ENCODE measurements at regions not wholly inside any gene's neighbourhood (a gene's known extent, or its start where the extent isn't known, plus 50 kb on each side); places are given as distances from the start of the nearest gene placed in this dataset.

- Histone ChIP-seq H3K9ac (replicated peaks; ENCODE audit: extremely low read depth, insufficient read depth, low read length) (no peak overlapping the region), H3K27ac (ENCODE audit: insufficient read depth, low read depth, low read length) (no peak overlapping the region), H2AFZ (ENCODE audit: low read depth, low read length) (no peak overlapping the region), H3K9me3 (replicated peaks; ENCODE audit: control insufficient read depth, insufficient read depth, low read length) (no peaks in the 10 kb centered on the region), H3K4me1 (ENCODE audit: control insufficient read depth, extremely low read depth, insufficient read depth, low read length) (no peaks in the 10 kb centered on the region), H3K36me3 (ENCODE audit: control insufficient read depth in 2 of 2, extremely low read depth in 1 of 2, insufficient read depth in 2 of 2, low read length in 2 of 2) (no peaks in the 10 kb centered on the region), H3K79me2 (ENCODE audit: control insufficient read depth, insufficient read depth, low read length) (no peaks in the 10 kb centered on the region), H3K9me1 (replicated peaks; ENCODE audit: control insufficient read depth, extremely low read depth, insufficient read depth, low read length) (no peaks in the 10 kb centered on the region), H4K20me1 (replicated peaks; ENCODE audit: control insufficient read depth, extremely low read depth, insufficient read depth, low read length) (no peaks in the 10 kb centered on the region), H3K4me3 (replicated peaks in 1 of 3; ENCODE audit: insufficient read depth in 1 of 3, low read depth in 1 of 3, low read length in 3 of 3) (no peak overlapping the region), H3K4me2 (ENCODE audit: insufficient read depth, low read length) (no peak overlapping the region), H3K27me3 (ENCODE audit: control insufficient read depth in 2 of 2, insufficient read depth in 2 of 2, low read length in 2 of 2) (no peaks in the 10 kb centered on the region)
- POLR2A ChIA-PET, result no interaction called here
- dilution Hi-C loops (cut with MboI; ENCODE audit: extremely low pct_ligation_motif_present, low sequenced_read_pairs) (no loop called here), intact Hi-C loops (cut with micrococcal nuclease) (no loop called here)
- no TSS peak for BruUV-seq (replicated peaks)
- DNase-seq (ENCODE audit: low read depth, low spot score), result no peak
- FAIRE-seq, result no peak
- TF ChIP-seq GATA2 (IDR thresholded peaks at IDR 0.05; ENCODE audit: insufficient read depth, insufficient read length, low read depth, low read length), result no peak
- no peak for TF ChIP-seq EZH2 (IDR thresholded peaks at IDR 0.05; ENCODE audit: borderline replicate concordance, low read depth, low read length, severe bottlenecking)
- TF ChIP-seq FOS (IDR thresholded peaks at IDR 0.05; ENCODE audit: borderline replicate concordance, insufficient read depth, low read length), result no peak
- no peak for TF ChIP-seq POLR2AphosphoS5 (IDR thresholded peaks at IDR 0.05; ENCODE audit: insufficient read depth, low read depth, low read length)
- no peak for TF ChIP-seq MAX (IDR thresholded peaks at IDR 0.05; ENCODE audit: insufficient read depth, insufficient read length)
- CTCF ChIA-PET, result no interaction called here
Observed at GRCh38 chr7:145817687-145818086, 298.9 kb upstream of the CNTNAP2 start.

GRCh38 chr7:145812218-145812617 is 304.4 kb upstream of the CNTNAP2 start:
- H3K4me1 ChIP-seq (ENCODE audit: control insufficient read depth, extremely low read depth, insufficient read depth, low read length), result no peaks in the 10 kb centered on the region
- H3K9me3 ChIP-seq (replicated peaks; ENCODE audit: control insufficient read depth, insufficient read depth, low read length), result peaks cover 5% of the 10 kb centered on the region
- H3K9ac ChIP-seq (replicated peaks; ENCODE audit: extremely low read depth, insufficient read depth, low read length), result no peak overlapping the region
- dilution Hi-C loops (cut with MboI; ENCODE audit: extremely low pct_ligation_motif_present, low sequenced_read_pairs) (no loop called here), intact Hi-C loops (cut with micrococcal nuclease) (no loop called here)
- ChIA-PET CTCF (interaction anchor here (1.5 kb wide), 1 partner anchor 9 kb away, joined by 3 read pairs; no protein-coding TSS in a partner anchor), POLR2A (no interaction called here)
- H3K27me3 ChIP-seq (ENCODE audit: control insufficient read depth in 2 of 2, insufficient read depth in 2 of 2, low read length in 2 of 2), result no peaks in the 10 kb centered on the region
- TF ChIP-seq GATA2 (IDR thresholded peaks at IDR 0.05; ENCODE audit: insufficient read depth, insufficient read length, low read depth, low read length) (no peak), POLR2A (IDR thresholded peaks at IDR 0.05; ENCODE audit: low read depth, low read length) (no peak), JUN (IDR thresholded peaks at IDR 0.05; ENCODE audit: borderline replicate concordance, insufficient read depth, insufficient read length, low read depth) (no peak), FOS (IDR thresholded peaks at IDR 0.05; ENCODE audit: borderline replicate concordance, insufficient read depth, low read length) (no peak), CTCF (IDR thresholded peaks at IDR 0.05; ENCODE audit: extremely low read depth in 1 of 2, insufficient read depth in 1 of 2, low read depth in 1 of 2, low read length in 2 of 2) (no peak), POLR2AphosphoS5 (IDR thresholded peaks at IDR 0.05; ENCODE audit: insufficient read depth, low read depth, low read length) (no peak), EZH2 (IDR thresholded peaks at IDR 0.05; ENCODE audit: borderline replicate concordance, low read depth, low read length, severe bottlenecking) (no peak), MAX (IDR thresholded peaks at IDR 0.05; ENCODE audit: insufficient read depth, insufficient read length) (no peak), MYC (IDR thresholded peaks at IDR 0.05; ENCODE audit: low read depth, low read length) (no peak)
- no peak overlapping the region for H3K27ac ChIP-seq (ENCODE audit: insufficient read depth, low read depth, low read length)
- H4K20me1 ChIP-seq (replicated peaks; ENCODE audit: control insufficient read depth, extremely low read depth, insufficient read depth, low read length), result no peaks in the 10 kb centered on the region
- FAIRE-seq (no peak), DNase-seq (ENCODE audit: low read depth, low spot score) (no peak)
- H3K4me3 ChIP-seq (replicated peaks in 1 of 3; ENCODE audit: insufficient read depth in 1 of 3, low read depth in 1 of 3, low read length in 3 of 3), result no peak overlapping the region
- no TSS peak for BruUV-seq (replicated peaks)
- H3K79me2 ChIP-seq (ENCODE audit: control insufficient read depth, insufficient read depth, low read length), result no peaks in the 10 kb centered on the region
- H2AFZ ChIP-seq (ENCODE audit: low read depth, low read length), result no peak overlapping the region
- H3K36me3 ChIP-seq (ENCODE audit: control insufficient read depth in 2 of 2, extremely low read depth in 1 of 2, insufficient read depth in 2 of 2, low read length in 2 of 2), result no peaks in the 10 kb centered on the region
- H3K9me1 ChIP-seq (replicated peaks; ENCODE audit: control insufficient read depth, extremely low read depth, insufficient read depth, low read length), result no peaks in the 10 kb centered on the region
- H3K4me2 ChIP-seq (ENCODE audit: insufficient read depth, low read length), result no peak overlapping the region

All from endothelial cell of umbilical vein (primary cell).